Nephron (organoid): ENCODE measurements at regions not wholly inside any gene's neighbourhood (a gene's known extent, or its start where the extent isn't known, plus 50 kb on each side); places are given as distances from the start of the nearest gene placed in this dataset.
A peak's percentile ranks its signal among the peaks of the same experiment; 100 is the strongest.

Experiments
- H3K27ac Mint-ChIP-seq, 3 experiments: 2 replicates each; pipeline ENCODE4 v1.8.0; 2020; ENCODE audit warnings: mixed read lengths in 3 of 3, mild to moderate bottlenecking in 2 of 3, moderate library complexity in 1 of 3
- H3K27me3 Mint-ChIP-seq: 2 replicates; pipeline ENCODE4 v1.8.0; 2021; ENCODE audit warnings: low read depth, mild to moderate bottlenecking, moderate library complexity, mixed read lengths
- H3K36me3 Mint-ChIP-seq: 2 replicates; pipeline ENCODE4 v1.8.0; 2020; ENCODE audit warnings: low read depth, mixed read lengths
- H3K4me1 Mint-ChIP-seq: 2 replicates; pipeline ENCODE4 v1.8.0; 2020; ENCODE audit warnings: mixed read lengths
- H3K4me3 Mint-ChIP-seq, 3 experiments: 2 replicates each; pipeline ENCODE4 v1.8.0; 2020; ENCODE audit warnings: mild to moderate bottlenecking in 3 of 3, mixed read lengths in 3 of 3, moderate library complexity in 2 of 3
- H3K9me3 Mint-ChIP-seq: 2 replicates; pipeline ENCODE4 v1.8.0; 2020; ENCODE audit warnings: mixed read lengths
- CTCF ChIP-seq, 3 experiments: fragments of 200-600 bp; sonication (generic); IDR thresholded peaks; one replicate each; pipeline ENCODE4 v1.5.0; 2021; ENCODE audit warnings: antibody characterized with exemption in 3 of 3; ENCODE audit not compliant: unreplicated experiment in 3 of 3

GRCh38 chr3:98954242-98954641 lies 52.7 kb upstream of the DCBLD2 start:
- H3K4me1 Mint-ChIP-seq, result peaks cover 10% of the 10 kb centered on the region
- H3K36me3 Mint-ChIP-seq, result no peaks in the 10 kb centered on the region
- no peak overlapping the region for H3K4me3 Mint-ChIP-seq
- no peak overlapping the region for H3K27ac Mint-ChIP-seq
- TF ChIP-seq CTCF (IDR thresholded peaks at IDR 0.05; ENCODE audit: unreplicated experiment in 3 of 3), result no peak
- H3K27me3 Mint-ChIP-seq, result peaks cover 4% of the 10 kb centered on the region
- no peaks in the 10 kb centered on the region for H3K9me3 Mint-ChIP-seq

- Mint-ChIP-seq H3K27me3 (peaks cover 4% of the 10 kb centered on the region), H3K36me3 (no peaks in the 10 kb centered on the region)
- TF ChIP-seq CTCF (IDR thresholded peaks at IDR 0.05; ENCODE audit: unreplicated experiment in 3 of 3), result no peak
These were observed 50.9 kb upstream of the DCBLD2 start for GRCh38 chr3:98952404-98952803.

More at GRCh38 chr3:98952404-98952803, 50.9 kb upstream of the DCBLD2 start:
- H3K9me3 Mint-ChIP-seq, result peaks cover 6% of the 10 kb centered on the region
- no peak overlapping the region for H3K4me3 Mint-ChIP-seq
- H3K27ac Mint-ChIP-seq, result peak overlapping the region in 1 of 3 experiments; percentile 34
- H3K4me1 Mint-ChIP-seq, result peaks cover 10% of the 10 kb centered on the region
